ENCODE measurements at regions not wholly inside any gene's neighbourhood (a gene's known extent, or its start where the extent isn't known, plus 50 kb on each side); places are given as distances from the start of the nearest gene placed in this dataset.
A peak's percentile ranks its signal among the peaks of the same experiment; 100 is the strongest.

- DNase-seq (ENCODE audit: low read depth in 1 of 2, low spot score in 1 of 2) = no peak
These were observed 228.4 kb upstream of the SLC39A10 start for GRCh38 chr2:195428673-195429072.

DNA sequence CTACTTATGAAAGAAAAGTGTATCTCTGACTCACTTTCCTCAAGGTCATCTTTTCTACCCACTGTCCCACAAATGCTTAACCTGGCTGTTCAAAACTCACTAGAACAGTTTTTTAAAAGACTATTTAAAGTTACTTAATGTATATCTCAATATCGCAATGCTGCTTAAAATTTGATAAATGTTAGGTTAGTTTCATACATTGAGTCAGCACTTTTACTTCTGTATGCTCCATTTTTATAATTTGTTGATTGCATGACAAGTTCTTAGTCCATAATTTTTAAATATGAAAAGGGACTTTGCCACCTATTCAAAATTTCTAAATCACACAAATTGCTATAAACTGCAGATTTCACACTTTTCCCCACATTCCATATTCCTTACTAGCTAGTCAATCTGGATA lies 231.7 kb upstream of the SLC39A10 start:
- H3K4me1 ChIP-seq = no peaks in the 10 kb centered on the region
- ATAC-seq = no peak
- H3K9me3 ChIP-seq = no peaks in the 10 kb centered on the region
- H3K4me2 ChIP-seq = no peak overlapping the region
- H3K4me3 ChIP-seq = no peak overlapping the region
- TF ChIP-seq MAFK (IDR thresholded peaks at IDR 0.05; ENCODE audit: partially characterized antibody) = peak; percentile 50
- TF ChIP-seq, protein P1, sequence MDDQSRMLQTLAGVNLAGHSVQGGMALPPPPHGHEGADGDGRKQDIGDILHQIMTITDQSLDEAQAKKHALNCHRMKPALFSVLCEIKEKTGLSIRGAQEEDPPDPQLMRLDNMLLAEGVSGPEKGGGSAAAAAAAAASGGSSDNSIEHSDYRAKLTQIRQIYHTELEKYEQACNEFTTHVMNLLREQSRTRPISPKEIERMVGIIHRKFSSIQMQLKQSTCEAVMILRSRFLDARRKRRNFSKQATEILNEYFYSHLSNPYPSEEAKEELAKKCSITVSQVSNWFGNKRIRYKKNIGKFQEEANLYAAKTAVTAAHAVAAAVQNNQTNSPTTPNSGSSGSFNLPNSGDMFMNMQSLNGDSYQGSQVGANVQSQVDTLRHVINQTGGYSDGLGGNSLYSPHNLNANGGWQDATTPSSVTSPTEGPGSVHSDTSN (IDR thresholded peaks at IDR 0.05) = no peak
- ChIA-PET POLR2A (no interaction called here), CTCF (no interaction called here)
- 95% methylated on average over 1 of the region's 1 CpG for WGBS (ENCODE audit: missing lambda C conversion rate)
- DNase-seq (ENCODE audit: low read depth in 1 of 2, low spot score in 1 of 2) = no peak
- H3K27ac ChIP-seq = no peak overlapping the region
- FAIRE-seq = no peak

More at GRCh38 chr2:195428673-195429072, 228.4 kb upstream of the SLC39A10 start:
- no peak for ATAC-seq
- WGBS (ENCODE audit: missing lambda C conversion rate) = 59% methylated on average over 3 of the region's 3 CpGs
- Histone ChIP-seq H3K4me1 (no peaks in the 10 kb centered on the region), H3K9me3 (no peaks in the 10 kb centered on the region), H3K4me3 (no peak overlapping the region), H3K27ac (no peak overlapping the region), H3K4me2 (no peak overlapping the region)
- TF ChIP-seq MYC (IDR thresholded peaks at IDR 0.05; ENCODE audit: borderline replicate concordance, low read length) (no peak), MAZ (IDR thresholded peaks at IDR 0.05; ENCODE audit: borderline replicate concordance, low read depth, low read length) (no peak), MAX (IDR thresholded peaks at IDR 0.05) (no peak), POLR2A (IDR thresholded peaks at IDR 0.05; ENCODE audit: low read length) (no peak), CBX8 (IDR thresholded peaks at IDR 0.05) (no peak), GATA3 (IDR thresholded peaks at IDR 0.05; ENCODE audit: borderline replicate concordance) (no peak)
- no peak for FAIRE-seq
- POLR2A ChIA-PET = no interaction called here
- CTCF ChIA-PET = no interaction called here

DNA sequence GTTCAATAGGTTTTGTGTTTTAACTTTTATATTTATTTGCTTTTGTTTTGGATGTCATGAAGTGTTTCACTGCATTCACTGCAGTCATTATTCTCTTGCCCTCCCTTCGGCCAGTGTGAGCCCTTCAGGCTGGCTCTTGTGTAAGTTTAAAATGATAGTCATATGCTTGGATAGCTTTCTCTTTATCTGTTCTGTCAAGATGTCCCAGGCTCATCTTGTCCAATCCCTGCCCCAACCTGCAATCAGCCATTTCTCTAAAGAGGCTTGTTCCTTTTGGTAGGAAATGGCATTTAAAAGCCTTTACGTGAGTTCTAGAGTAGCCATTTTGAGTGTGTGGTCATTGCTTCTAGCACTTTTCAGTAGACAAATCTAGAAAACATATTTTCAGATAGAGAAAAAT lies 238.0 kb upstream of the SLC39A10 start:
- CTCF ChIA-PET = no interaction called here
- ATAC-seq = no peak

More for the DNA sequence above, 238.0 kb upstream of the SLC39A10 start:
- TF ChIP-seq PHF8 (IDR thresholded peaks at IDR 0.05; ENCODE audit: borderline replicate concordance, low read depth) (no peak), ATOH8 (CRISPR knock-in tag; IDR thresholded peaks at IDR 0.05; ENCODE audit: low read depth) (no peak), CEBPB (IDR thresholded peaks at IDR 0.05) (no peak), ZC3H11A (IDR thresholded peaks at IDR 0.05) (no peak), ZFP36 (IDR thresholded peaks at IDR 0.05; ENCODE audit: borderline replicate concordance, partially characterized antibody) (no peak), JUNB (IDR thresholded peaks at IDR 0.05) (no peak), CTCF (IDR thresholded peaks at IDR 0.05) (no peak), TP53 (CRISPR knock-in tag; IDR thresholded peaks at IDR 0.05) (no peak), FOSL2 (IDR thresholded peaks at IDR 0.05) (no peak), FOSL2 (CRISPR knock-in tag; IDR thresholded peaks at IDR 0.05) (no peak), MAFK (IDR thresholded peaks at IDR 0.05; ENCODE audit: partially characterized antibody) (no peak), KDM5A (IDR thresholded peaks at IDR 0.05) (no peak), TFCP2L1 (CRISPR knock-in tag; IDR thresholded peaks at IDR 0.05) (no peak), SMC3 (IDR thresholded peaks at IDR 0.05) (no peak), HOXB13 (CRISPR knock-in tag; IDR thresholded peaks at IDR 0.05; ENCODE audit: low read depth) (no peak), HEYL (CRISPR knock-in tag; IDR thresholded peaks at IDR 0.05) (no peak)
- TF ChIP-seq, protein P2, sequence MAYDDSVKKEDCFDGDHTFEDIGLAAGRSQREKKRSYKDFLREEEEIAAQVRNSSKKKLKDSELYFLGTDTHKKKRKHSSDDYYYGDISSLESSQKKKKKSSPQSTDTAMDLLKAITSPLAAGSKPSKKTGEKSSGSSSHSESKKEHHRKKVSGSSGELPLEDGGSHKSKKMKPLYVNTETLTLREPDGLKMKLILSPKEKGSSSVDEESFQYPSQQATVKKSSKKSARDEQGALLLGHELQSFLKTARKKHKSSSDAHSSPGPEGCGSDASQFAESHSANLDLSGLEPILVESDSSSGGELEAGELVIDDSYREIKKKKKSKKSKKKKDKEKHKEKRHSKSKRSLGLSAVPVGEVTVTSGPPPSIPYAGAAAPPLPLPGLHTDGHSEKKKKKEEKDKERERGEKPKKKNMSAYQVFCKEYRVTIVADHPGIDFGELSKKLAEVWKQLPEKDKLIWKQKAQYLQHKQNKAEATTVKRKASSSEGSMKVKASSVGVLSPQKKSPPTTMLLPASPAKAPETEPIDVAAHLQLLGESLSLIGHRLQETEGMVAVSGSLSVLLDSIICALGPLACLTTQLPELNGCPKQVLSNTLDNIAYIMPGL (CRISPR knock-in tag; IDR thresholded peaks at IDR 0.05; ENCODE audit: borderline replicate concordance) = no peak
- TF ChIP-seq, protein P3, sequence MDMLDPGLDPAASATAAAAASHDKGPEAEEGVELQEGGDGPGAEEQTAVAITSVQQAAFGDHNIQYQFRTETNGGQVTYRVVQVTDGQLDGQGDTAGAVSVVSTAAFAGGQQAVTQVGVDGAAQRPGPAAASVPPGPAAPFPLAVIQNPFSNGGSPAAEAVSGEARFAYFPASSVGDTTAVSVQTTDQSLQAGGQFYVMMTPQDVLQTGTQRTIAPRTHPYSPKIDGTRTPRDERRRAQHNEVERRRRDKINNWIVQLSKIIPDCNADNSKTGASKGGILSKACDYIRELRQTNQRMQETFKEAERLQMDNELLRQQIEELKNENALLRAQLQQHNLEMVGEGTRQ (IDR thresholded peaks at IDR 0.05) = no peak
- POLR2A ChIA-PET = no interaction called here
- DNase-seq (ENCODE audit: low read depth in 1 of 2, low spot score in 1 of 2) = no peak
- Histone ChIP-seq H3K9me3 (no peaks in the 10 kb centered on the region), H3K4me3 (no peak overlapping the region), H3K4me2 (no peak overlapping the region), H3K4me1 (no peaks in the 10 kb centered on the region), H3K27ac (no peak overlapping the region)
- WGBS (ENCODE audit: missing lambda C conversion rate) = 94% methylated on average over 2 of the region's 2 CpGs
- no peak for FAIRE-seq
